GM19328 (cell line): ENCODE measurements at regions not wholly inside any gene's neighbourhood (a gene's known extent, or its start where the extent isn't known, plus 50 kb on each side); places are given as distances from the start of the nearest gene placed in this dataset.
"Not testable (repeated sequence)": the region's sequence is repeated elsewhere in the genome, so short reads cannot be mapped to it uniquely, and the experiment has no call there.

Source experiments
- ATAC-seq: cut with Tn5 transposase; IDR thresholded peaks from one replicate; pipeline ENCODE4 v1.9.1; 2021; ENCODE audit warnings: mild to moderate bottlenecking, moderate library complexity; ENCODE audit not compliant: unreplicated experiment

- no peak for ATAC-seq
These were observed 130.8 kb upstream of the LNX1 start for GRCh38 chr4:53722110-53722509.

DNA sequence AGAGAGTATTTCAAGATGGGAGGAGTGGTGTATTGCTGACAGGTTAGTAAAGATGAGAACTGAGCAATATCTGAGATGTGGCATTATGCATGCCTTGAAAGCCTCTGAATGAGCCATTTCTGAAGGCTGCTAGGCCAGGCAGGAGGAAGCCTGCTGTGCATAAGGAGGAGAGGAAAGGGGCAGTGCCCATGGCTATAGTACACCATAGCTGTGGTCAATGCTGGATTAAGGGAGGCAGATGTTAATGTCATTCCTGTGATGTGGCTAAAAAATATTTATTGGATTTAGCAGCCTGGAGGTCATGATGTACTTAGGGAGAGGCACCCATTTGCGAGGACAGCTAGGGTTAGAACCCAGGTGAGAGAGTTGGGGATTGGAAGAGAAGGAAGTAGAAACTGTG, 130.0 kb upstream of the LNX1 start:
- no peak for ATAC-seq

DNA sequence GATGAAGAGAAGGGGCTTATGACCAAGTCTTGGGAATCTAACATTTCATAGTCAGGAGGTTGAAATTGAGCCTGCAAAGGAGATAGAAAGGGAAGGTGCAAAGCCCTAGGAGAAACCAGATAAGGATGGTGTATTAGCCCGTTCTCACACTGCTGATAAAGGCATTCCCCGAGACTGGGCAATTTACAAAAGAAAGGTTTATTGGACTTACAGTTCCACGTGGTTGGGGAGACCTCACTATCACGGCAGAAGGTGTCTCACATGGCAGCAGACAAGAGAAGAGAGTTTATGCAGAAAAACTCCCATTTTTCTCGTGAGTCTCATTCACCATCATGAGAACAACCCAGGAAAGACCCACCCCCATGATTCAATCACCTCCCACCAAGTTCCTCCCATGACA, 129.5 kb upstream of the LNX1 start:
- ATAC-seq: no peak

DNA sequence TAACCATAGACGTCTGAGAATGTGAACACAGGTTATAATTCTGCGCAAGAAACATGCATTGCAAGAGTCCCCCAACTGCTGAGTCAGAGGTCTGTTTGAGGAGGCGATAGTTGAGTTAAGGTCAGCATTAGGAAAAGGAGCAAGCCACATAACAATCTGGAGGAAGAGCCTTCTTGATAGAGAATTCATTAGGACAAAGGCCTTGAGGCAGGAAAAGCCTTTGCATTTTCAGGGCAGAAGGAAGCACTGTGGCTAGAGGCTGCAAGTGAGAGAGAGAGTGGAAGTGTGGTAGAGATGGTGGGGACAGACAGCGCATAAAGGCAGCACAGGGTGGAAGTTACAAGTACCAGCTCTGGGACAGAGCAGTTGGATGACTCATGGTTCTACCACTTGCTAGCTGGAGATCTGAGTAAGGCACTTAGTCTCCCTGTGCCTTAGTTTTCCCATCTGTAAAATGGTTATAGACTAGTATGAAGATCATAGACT, 125.8 kb upstream of the LNX1 start:
- ATAC-seq: no peak

DNA sequence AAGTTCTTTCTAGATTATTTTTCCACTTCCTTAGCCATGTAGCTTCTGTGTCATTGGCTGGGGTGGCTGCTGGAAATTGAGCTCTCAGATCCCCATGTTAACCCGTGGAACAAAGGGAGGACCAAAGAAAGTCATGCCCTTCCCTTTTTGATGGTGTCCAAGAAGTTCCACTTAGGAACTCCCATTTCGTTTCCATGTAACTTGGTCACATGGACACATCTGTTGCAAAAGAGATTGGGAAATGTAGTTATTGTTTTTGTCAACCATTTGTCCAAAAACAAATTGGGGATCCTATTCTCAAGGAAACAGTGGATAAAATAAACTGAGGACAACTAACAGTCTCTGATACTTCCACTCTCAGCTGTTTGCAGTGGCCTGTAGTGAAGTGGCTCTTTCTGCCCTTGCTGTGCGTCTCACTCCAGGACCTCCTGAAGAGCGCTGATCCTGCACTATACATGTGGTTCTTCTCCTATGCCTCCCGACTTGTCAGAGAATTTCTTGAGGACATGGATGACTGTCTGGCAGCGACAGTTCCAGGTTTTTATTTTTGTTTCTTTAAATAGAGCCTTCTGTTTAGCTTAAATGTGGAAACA, 125.3 kb upstream of the LNX1 start:
- no peak for ATAC-seq

GRCh38 chr4:53716011-53716410, 124.7 kb upstream of the LNX1 start:
- no peak for ATAC-seq

DNA sequence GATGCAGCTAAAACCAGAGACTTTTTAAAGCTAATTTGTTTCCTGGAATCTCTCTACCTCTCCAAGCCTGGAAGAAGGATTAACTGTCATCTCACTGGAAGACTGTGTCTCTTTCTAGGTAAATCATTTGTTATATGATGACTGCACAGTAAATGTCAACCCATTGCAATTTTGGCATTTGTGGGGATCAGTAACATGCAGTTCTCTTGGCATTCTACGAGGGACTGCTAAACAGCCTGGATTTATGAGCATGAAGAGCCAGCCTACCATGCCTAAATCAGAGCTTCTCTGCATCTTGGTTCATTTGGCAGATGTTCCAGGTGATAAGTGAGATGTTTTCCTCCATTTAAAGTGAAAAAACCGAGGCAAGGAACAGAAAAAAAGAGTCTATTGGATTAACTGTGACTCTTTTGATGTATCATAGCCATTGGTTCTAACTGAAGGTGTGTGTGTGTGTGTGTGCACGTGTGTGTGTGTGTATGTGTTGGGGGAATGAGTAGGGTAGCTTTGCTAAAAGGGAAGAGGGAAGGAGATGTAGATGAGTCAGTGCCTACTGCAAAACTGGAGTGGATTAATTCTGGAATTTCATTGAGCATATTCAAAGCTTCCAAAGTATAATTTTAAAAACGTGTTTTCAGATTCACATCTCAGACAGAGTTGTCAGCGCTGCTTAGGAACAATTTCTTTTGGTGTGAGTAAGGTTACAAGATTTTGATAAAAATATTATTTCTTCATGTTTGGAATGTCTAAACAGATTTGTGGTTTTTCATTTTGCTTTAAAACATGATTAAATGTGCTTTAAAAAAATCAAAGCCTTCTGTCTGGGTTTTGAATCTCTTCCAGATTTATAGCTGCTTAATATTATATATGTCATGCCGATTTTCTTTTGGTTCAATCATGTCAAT, 123.2 kb upstream of the LNX1 start:
- no peak for ATAC-seq

- no peak for ATAC-seq
These were observed 122.5 kb upstream of the LNX1 start for GRCh38 chr4:53713767-53714166.

DNA sequence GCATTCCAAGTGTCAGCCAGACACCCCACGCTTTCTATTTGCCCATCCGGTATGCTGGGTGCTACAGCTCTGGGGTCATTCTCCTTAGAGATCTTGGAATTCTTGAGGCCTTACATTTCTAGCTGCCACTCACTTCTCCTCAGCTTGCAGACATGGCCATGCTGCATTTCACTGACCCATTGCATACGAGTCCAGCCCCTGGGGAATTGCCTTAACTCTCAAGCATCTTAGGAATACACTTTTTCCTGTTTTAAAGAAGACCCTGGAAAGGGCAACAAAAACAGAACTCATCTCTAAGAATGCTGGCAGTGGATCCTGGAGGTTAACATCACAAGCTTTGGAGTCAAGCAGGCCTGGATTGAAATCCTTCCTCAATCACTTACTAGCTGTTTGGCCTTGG, 122.0 kb upstream of the LNX1 start:
- ATAC-seq: no peak

DNA sequence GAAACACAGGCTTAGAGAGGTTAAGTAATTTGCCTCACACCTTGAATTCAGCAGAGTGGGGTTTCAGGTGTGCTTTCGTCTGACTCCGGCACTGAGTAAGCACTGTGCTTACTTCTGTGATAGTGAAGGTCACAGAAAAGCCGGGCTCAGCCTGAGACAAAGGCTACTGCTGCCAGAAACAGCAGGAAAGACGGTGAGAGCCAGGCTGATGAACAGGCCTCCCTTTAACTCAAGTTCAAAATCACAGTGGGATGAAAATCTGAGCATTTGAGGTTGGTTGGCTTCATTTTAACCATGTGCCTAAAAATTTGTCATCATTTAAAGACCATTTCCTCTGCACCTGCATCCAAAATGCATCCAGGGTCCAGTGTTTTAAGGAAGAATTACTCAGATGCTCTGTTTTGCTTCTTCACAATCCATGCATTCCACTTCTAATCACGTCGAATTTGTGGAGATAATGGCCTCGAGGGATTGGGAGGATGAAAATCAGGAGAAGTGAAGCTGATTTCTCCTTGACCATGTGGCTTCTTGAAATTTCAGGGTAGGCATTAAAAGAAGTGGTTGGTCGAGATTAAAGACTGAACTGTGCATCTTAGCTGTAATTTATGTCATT, 121.2 kb upstream of the LNX1 start:
- ATAC-seq: no peak

GRCh38 chr4:53711926-53712325, 120.6 kb upstream of the LNX1 start:
- no peak for ATAC-seq

DNA sequence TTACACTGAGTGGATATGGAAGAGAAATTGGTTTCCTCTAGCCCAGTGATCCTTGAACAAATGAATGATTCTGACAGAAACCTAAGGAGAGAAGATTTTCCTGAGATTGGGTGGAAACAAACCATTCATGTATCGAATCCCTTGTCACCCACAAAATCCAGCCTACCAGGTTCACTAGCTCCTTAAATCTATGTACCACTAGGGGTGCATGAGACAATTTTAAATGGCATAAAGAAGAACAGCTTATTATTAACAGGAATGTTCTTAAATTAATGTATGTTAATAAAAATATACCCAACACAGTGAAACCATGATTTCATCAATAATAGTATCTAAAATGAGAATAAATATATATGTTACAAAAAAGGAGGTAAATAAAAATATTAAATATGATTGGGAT, 118.4 kb upstream of the LNX1 start:
- no peak for ATAC-seq

DNA sequence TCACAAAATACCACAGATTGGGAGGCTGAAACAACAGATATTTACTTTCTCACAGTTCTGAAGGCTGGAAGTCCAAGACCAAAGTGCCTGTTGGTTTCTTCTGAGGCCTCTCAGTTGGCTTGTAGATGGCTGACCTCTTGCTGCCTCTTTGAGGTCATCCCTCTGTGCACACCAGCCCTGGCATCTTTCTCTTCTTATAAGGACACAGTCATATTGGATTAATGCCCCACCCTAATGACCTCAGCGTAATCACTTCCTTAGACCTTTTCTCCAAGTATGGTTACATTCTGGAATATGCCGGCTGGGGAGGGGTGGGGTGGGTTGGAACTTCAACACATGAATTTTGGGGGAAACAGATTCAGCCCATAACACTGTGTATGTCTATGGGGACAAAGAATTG, 116.2 kb upstream of the LNX1 start:
- no peak for ATAC-seq

- no peak for ATAC-seq
These were observed 115.2 kb upstream of the LNX1 start for GRCh38 chr4:53706422-53707032.

DNA sequence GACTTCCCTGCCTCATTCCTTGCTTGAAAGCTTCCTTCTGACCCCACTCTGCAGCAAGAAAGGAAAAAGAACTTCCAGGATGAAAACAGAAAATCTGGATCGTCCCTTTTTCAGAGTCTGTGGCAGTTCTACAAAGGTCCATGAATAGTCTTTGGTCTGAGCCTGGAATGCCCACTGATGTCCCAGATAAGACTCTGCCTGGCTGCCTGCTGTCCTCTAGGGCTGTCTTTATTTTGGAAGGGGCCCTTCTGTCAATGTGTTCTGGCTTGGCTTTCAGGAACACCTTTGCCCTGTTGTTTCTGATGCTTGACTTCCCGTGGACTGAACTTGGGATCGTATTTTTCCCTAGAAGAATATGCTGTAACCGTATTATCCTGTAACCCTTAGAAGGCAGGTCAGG, 114.7 kb upstream of the LNX1 start:
- ATAC-seq: no peak

GRCh38 chr4:53705151-53705764, 114.0 kb upstream of the LNX1 start:
- ATAC-seq: no peak

- ATAC-seq: no peak
These were observed 113.0 kb upstream of the LNX1 start for GRCh38 chr4:53704329-53704728.

- no peak for ATAC-seq
These were observed 112.0 kb upstream of the LNX1 start for GRCh38 chr4:53703267-53703655.

- ATAC-seq: peak; percentile 55
These were observed 111.3 kb upstream of the LNX1 start for GRCh38 chr4:53702334-53703266.

DNA sequence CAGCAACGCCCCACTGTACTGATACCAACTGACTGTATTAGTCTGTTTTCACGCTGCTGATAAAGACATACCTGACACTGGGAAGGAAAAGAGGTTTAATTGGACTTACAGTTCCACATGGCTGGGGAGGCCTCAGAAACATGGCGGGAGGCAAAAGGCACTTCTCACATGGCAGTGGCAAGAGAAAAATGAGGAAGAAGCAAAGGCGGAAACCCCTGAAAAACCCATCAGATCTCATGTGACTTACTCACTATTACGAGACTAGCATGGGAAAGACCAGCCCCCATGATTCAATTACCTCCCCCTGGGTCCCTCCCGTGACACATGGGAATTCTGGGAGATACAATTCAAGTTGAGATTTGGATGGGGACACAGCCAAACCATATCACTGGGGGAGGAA, 110.0 kb upstream of the LNX1 start:
- ATAC-seq: not testable (repeated sequence)
